ENCODE measurements at regions not wholly inside any gene's neighbourhood (a gene's known extent, or its start where the extent isn't known, plus 50 kb on each side); places are given as distances from the start of the nearest gene placed in this dataset.
"Not testable (repeated sequence)": the region's sequence is repeated elsewhere in the genome, so short reads cannot be mapped to it uniquely, and the experiment has no call there.

GRCh38 chr12:47478426-47478825 is 227.4 kb downstream of the RPAP3 start:
- DNase-seq = no peak

- DNase-seq = no peak
These were observed 232.7 kb downstream of the RPAP3 start for GRCh38 chr12:47473091-47473490.

- not testable (repeated sequence) for DNase-seq
These were observed 235.5 kb downstream of the RPAP3 start for GRCh38 chr12:47470349-47470748.

GRCh38 chr12:47463918-47464317 is 241.9 kb downstream of the RPAP3 start:
- not testable (repeated sequence) for DNase-seq

GRCh38 chr12:47458279-47458678 is 247.6 kb downstream of the RPAP3 start:
- no peak for DNase-seq

- no peak for DNase-seq
These were observed 256.0 kb downstream of the RPAP3 start for GRCh38 chr12:47449797-47450196.

- no peak for DNase-seq
These were observed 263.5 kb downstream of the RPAP3 start for GRCh38 chr12:47442310-47442709.

GRCh38 chr12:47441490-47441889 is 264.3 kb downstream of the RPAP3 start:
- no peak for DNase-seq

GRCh38 chr12:47438175-47438574 is 267.7 kb downstream of the RPAP3 start:
- DNase-seq = no peak

- no peak for DNase-seq
These were observed 268.3 kb downstream of the RPAP3 start for GRCh38 chr12:47437570-47437969.

GRCh38 chr12:47433876-47434275 is 272.0 kb downstream of the RPAP3 start:
- DNase-seq = no peak

GRCh38 chr12:47426678-47427309 is 279.0 kb downstream of the RPAP3 start:
- DNase-seq = not testable (repeated sequence)

- no peak for DNase-seq
These were observed 283.2 kb downstream of the RPAP3 start for GRCh38 chr12:47422611-47423010.

GRCh38 chr12:47419497-47419896 is 286.3 kb downstream of the RPAP3 start:
- no peak for DNase-seq

GRCh38 chr12:47417955-47418354 is 287.9 kb downstream of the RPAP3 start:
- no peak for DNase-seq

- DNase-seq = no peak
These were observed 288.7 kb downstream of the RPAP3 start for GRCh38 chr12:47417121-47417520.

GRCh38 chr12:47415054-47415453 is 290.8 kb downstream of the RPAP3 start:
- DNase-seq = no peak

- no peak for DNase-seq
These were observed 291.3 kb downstream of the RPAP3 start for GRCh38 chr12:47414511-47414910.

- DNase-seq = no peak
These were observed 292.0 kb downstream of the RPAP3 start for GRCh38 chr12:47413806-47414205.

GRCh38 chr12:47412601-47413236 is 293.1 kb downstream of the RPAP3 start:
- no peak for DNase-seq

GRCh38 chr12:47411966-47412365 is 293.9 kb downstream of the RPAP3 start:
- no peak for DNase-seq

- no peak for DNase-seq
These were observed 295.0 kb downstream of the RPAP3 start for GRCh38 chr12:47410862-47411261.

GRCh38 chr12:47410383-47410782 is 295.4 kb downstream of the RPAP3 start:
- DNase-seq = no peak

GRCh38 chr12:47409310-47409987 is 296.4 kb downstream of the RPAP3 start:
- DNase-seq = no peak
